ENCODE measurements at regions not wholly inside any gene's neighbourhood (a gene's known extent, or its start where the extent isn't known, plus 50 kb on each side); places are given as distances from the start of the nearest gene placed in this dataset.
A peak's percentile ranks its signal among the peaks of the same experiment; 100 is the strongest.

DNA sequence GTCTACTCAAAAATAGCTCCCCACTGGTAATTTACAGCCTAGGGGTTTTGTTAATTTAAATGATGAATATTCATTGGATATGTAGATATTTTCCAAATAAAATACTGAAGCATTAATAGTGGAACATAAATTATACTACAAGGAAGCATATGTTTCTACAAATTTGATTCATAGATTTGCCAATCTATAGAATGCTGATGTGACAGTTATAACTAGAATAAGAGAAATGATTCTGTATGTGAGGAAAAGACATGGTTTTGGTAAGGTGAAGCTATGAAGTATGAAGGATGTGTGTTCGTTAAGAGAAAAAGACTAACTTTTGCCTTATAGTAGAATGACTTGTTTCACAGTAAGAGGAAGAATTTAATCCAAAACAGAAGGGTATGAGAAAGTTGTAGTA lies 61.3 kb downstream of the IARS1 start:
- Histone ChIP-seq H3K27me3 (ENCODE audit: insufficient read depth in 3 of 3, low read length in 2 of 3) (no peaks in the 10 kb centered on the region), H3K36me3 (ENCODE audit: insufficient read depth in 1 of 2, low read depth in 1 of 2) (peaks cover 12 to 91% of the 10 kb centered on the region in 2 donors), H3K4me3 (no peak overlapping the region), H3K4me1 (no peaks in the 10 kb centered on the region), H3K9me3 (no peaks in the 10 kb centered on the region), H3K27ac (no peak overlapping the region)
- ATAC-seq = no peak
- DNase-seq = no peak
- TF ChIP-seq, protein P1, sequence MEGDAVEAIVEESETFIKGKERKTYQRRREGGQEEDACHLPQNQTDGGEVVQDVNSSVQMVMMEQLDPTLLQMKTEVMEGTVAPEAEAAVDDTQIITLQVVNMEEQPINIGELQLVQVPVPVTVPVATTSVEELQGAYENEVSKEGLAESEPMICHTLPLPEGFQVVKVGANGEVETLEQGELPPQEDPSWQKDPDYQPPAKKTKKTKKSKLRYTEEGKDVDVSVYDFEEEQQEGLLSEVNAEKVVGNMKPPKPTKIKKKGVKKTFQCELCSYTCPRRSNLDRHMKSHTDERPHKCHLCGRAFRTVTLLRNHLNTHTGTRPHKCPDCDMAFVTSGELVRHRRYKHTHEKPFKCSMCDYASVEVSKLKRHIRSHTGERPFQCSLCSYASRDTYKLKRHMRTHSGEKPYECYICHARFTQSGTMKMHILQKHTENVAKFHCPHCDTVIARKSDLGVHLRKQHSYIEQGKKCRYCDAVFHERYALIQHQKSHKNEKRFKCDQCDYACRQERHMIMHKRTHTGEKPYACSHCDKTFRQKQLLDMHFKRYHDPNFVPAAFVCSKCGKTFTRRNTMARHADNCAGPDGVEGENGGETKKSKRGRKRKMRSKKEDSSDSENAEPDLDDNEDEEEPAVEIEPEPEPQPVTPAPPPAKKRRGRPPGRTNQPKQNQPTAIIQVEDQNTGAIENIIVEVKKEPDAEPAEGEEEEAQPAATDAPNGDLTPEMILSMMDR (IDR thresholded peaks at IDR 0.05) = no peak
- WGBS, 3 donors = 79 to 90% (median 84%) methylated on average over 1 of the region's 1 CpG
- intact Hi-C loops (cut with DNase I) = loop anchor here in 1 of 2 donors (5.0 kb wide), 1 partner anchor 750 kb away; no protein-coding TSS in a partner anchor

DNA sequence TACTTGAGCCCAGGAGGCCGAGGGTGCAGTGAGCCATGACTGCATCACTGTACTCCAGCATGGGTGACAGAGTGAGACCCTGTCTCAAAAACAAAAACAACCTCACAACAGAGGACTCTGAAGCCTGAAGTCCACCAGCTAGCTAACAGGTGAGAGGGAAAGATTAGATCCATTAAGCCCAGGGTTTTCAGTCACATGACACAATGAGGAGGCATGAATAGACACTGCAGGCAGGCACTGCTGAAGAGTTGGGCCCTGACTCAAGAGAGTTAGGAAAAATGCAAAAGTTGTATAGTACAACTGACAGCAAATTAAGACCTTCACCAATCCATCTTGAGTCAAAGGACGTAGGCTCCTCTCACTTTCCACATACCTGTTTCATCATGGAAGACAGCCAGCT lies 64.9 kb downstream of the IARS1 start:
- intact Hi-C loops (cut with DNase I) = loop anchor here in 1 of 2 donors (10.0 kb wide), 1 partner anchor 84 kb away; no protein-coding TSS in a partner anchor
- no peak overlapping the region for H3K4me3 ChIP-seq
- whole genome bisulfite sequencing, 3 donors = 92 to 98% (median 96%) methylated on average over 2 of the region's 2 CpGs

DNA sequence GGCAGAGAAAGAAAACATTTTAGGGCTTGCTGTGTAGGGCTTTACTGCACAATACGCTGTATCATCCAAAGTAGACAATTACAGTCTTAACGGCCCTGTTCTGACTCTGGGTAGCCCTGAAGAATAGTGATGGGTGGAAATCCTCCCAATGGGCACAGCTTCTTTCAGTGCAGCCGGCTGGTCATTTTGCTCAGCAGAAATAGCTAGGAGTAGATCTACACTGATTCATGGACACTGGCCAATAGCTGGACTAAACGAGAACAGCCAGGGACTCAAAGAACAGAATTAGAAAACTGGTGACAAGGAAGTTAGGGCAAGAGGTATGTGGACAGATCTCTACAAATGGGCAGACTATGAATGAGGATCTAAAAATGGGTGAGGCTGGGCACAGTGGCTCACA lies 69.3 kb downstream of the IARS1 start:
- 64 to 86% (median 68%) methylated on average over 4 of the region's 4 CpGs for WGBS, 3 donors
- no peak overlapping the region for H3K4me3 ChIP-seq
- ATAC-seq = peak in 3 of 4 donors; percentile 22 to 47 (median 46)
- DNase-seq = no peak
- no peaks in the 10 kb centered on the region for H3K27me3 ChIP-seq (ENCODE audit: insufficient read depth in 3 of 3, low read length in 2 of 3)
- intact Hi-C loops (cut with DNase I) = loop anchor here in 1 of 2 donors (10.0 kb wide), 1 partner anchor 79 kb away; no protein-coding TSS in a partner anchor
- no peaks in the 10 kb centered on the region for H3K9me3 ChIP-seq
- no peak overlapping the region for H3K27ac ChIP-seq
- H3K36me3 ChIP-seq (ENCODE audit: insufficient read depth in 1 of 2, low read depth in 1 of 2) = peaks cover 29 to 78% of the 10 kb centered on the region in 2 donors
- H3K4me1 ChIP-seq = no peaks in the 10 kb centered on the region
- TF ChIP-seq, protein P1 (IDR thresholded peaks at IDR 0.05) = no peak

More for the DNA sequence above, 64.9 kb downstream of the IARS1 start:
- TF ChIP-seq, protein P1 (IDR thresholded peaks at IDR 0.05) = no peak
- no peak for ATAC-seq
- DNase-seq = no peak
- H3K4me1 ChIP-seq = no peaks in the 10 kb centered on the region
- H3K27ac ChIP-seq = no peak overlapping the region
- H3K9me3 ChIP-seq = no peaks in the 10 kb centered on the region
- no peaks in the 10 kb centered on the region for H3K27me3 ChIP-seq (ENCODE audit: insufficient read depth in 3 of 3, low read length in 2 of 3)
- peaks cover 20 to 85% of the 10 kb centered on the region in 2 donors for H3K36me3 ChIP-seq (ENCODE audit: insufficient read depth in 1 of 2, low read depth in 1 of 2)

DNA sequence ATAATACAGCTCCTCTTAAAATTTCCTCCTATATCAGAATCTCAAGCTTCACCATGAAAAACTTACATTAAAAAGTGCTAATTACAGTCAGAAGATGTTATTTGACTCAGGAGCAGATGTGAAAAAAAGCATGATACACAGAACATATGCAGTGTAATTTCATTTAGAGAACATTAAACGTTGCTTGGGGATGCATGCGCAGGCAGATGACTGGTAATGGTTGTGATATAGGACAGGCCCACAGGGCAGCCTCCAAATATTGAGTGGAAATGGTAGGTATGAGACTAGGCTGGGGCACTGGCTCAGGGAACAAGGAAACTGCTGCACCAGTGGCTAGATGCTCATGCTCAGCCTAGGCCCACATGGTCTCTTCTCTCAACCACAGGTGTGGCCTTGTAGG lies 69.7 kb downstream of the IARS1 start:
- ATAC-seq (no peak), DNase-seq (no peak)
- intact Hi-C loops (cut with DNase I) = loop anchor here in 1 of 2 donors (10.0 kb wide), 1 partner anchor 79 kb away; no protein-coding TSS in a partner anchor
- WGBS, 3 donors = 83 to 88% (median 88%) methylated on average over 2 of the region's 2 CpGs
- TF ChIP-seq, protein P1 (IDR thresholded peaks at IDR 0.05) = no peak
- Histone ChIP-seq H3K9me3 (no peaks in the 10 kb centered on the region), H3K36me3 (ENCODE audit: insufficient read depth in 1 of 2, low read depth in 1 of 2) (peaks cover 27 to 74% of the 10 kb centered on the region in 2 donors), H3K27me3 (ENCODE audit: insufficient read depth in 3 of 3, low read length in 2 of 3) (no peaks in the 10 kb centered on the region), H3K4me3 (no peak overlapping the region), H3K27ac (no peak overlapping the region), H3K4me1 (no peaks in the 10 kb centered on the region)

All from psoas muscle (tissue), 7 donors.